GM12873 (cell line): ENCODE measurements at regions not wholly inside any gene's neighbourhood (a gene's known extent, or its start where the extent isn't known, plus 50 kb on each side); places are given as distances from the start of the nearest gene placed in this dataset.

Experiments used
- TF ChIP-seq, protein P1 (sequence below): IDR thresholded peaks from 2 replicates; pipeline ENCODE4 v1.5.1; 2012; ENCODE audit warnings: low read depth, mild to moderate bottlenecking, moderate library complexity, low read length, control low read depth; ENCODE audit not compliant: insufficient read depth; ENCODE audit errors: missing control alignments

DNA sequence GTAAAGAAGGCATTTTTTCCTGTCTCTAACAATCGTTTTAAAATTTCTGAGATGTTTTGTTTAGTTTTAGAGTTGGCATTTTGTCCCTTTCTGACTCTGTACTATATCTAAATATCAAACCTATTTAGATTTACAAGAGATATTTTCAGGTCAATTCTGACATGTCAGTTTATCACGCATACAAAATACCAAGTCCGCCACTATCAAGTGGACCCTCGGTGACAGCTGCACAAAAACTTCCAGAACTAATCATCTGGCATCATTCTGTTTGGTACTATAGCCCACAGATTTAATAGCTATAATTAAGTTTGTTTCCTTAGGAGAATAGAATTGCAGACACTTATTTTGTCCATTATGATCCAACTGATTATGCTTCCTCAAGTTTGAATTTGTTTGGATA, 1278.2 kb downstream of the CDH12 start:
- TF ChIP-seq, protein P1, sequence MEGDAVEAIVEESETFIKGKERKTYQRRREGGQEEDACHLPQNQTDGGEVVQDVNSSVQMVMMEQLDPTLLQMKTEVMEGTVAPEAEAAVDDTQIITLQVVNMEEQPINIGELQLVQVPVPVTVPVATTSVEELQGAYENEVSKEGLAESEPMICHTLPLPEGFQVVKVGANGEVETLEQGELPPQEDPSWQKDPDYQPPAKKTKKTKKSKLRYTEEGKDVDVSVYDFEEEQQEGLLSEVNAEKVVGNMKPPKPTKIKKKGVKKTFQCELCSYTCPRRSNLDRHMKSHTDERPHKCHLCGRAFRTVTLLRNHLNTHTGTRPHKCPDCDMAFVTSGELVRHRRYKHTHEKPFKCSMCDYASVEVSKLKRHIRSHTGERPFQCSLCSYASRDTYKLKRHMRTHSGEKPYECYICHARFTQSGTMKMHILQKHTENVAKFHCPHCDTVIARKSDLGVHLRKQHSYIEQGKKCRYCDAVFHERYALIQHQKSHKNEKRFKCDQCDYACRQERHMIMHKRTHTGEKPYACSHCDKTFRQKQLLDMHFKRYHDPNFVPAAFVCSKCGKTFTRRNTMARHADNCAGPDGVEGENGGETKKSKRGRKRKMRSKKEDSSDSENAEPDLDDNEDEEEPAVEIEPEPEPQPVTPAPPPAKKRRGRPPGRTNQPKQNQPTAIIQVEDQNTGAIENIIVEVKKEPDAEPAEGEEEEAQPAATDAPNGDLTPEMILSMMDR: no peak

DNA sequence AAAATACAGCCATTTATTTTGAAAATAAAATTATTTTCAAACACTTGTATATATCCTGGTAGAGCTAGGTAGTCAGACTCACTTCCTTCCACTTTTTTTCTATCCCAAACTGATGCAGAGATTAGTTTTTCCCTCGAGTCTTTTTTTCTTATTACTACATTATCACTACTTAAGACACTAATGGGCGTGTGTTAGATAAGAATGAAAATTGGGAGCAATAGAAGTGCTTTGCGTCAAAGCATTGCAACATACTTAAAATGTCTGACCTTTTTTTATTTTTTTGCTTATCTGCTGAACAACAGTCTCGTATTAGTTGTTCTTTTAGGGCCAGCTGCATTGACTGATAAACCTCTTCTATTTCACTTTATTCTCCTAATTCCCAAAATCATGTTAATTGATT, 1278.7 kb downstream of the CDH12 start:
- TF ChIP-seq, protein P1: no peak

DNA sequence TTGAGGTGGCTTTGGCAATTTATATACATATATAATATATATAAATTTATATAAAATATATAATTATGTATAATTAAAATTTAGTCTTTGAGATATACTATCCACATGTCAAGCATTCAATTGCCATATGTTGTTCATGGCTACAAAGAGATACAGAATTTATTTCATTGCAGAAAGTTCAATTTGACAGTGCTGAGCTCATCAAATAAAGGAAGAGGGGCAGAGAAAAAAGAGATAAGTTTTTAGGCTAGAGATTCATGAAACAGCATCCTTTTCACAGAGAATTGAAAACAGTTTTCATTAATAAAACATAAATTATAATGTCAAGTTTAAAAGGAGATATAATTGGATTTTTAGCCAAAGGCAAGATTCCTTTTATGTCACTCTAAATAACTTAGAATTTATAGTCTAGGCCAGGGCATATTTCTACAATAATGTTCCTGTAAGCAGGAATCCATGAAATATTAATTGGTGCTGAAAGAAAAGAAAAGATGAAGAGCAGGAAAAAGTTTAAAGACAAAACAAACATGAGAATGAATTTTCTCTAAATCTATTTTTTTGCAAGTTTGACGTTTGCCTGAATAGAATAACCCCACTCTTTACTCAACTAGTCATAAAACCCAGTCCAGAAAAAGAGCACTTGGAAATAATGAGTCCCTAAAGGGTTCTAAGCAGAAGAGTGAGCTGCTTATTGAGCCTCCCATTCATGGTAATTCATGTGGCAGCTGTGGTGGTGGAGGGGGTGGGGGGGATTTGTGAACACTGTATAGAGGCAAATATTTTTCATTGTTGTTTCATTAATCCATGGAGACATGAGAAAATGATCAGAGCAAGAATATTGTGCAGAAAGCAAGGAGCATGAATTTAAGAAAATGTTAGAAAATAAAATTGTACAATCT, 1279.5 kb downstream of the CDH12 start:
- TF ChIP-seq, protein P1: no peak

DNA sequence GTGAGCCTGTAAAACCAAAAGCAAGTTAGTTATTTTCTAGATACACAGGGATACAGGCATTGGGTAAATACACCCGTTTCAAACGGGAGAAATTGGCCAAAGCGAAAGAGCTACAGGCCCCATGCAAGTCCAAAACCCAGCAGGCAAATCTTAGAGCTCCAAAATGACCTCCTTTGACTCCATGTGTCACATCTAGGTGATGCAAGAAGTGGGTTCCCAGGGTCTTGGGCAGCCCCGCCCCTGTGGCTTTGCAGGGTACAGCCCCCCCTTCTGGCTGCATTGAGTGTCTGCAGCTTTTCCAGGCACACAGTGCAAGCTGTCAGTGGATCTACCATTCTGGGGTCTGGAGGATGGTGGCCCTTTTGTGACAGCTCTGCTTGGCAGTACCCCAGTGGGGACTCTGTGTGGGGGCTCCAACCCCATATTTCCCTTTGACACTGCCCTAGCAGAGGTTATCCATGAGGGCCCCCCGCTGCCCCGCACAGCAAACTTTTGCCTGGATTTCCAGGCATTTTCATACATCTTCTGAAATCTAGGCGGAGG, 1367.6 kb downstream of the CDH12 start:
- TF ChIP-seq, protein P1: peak; percentile 14

DNA sequence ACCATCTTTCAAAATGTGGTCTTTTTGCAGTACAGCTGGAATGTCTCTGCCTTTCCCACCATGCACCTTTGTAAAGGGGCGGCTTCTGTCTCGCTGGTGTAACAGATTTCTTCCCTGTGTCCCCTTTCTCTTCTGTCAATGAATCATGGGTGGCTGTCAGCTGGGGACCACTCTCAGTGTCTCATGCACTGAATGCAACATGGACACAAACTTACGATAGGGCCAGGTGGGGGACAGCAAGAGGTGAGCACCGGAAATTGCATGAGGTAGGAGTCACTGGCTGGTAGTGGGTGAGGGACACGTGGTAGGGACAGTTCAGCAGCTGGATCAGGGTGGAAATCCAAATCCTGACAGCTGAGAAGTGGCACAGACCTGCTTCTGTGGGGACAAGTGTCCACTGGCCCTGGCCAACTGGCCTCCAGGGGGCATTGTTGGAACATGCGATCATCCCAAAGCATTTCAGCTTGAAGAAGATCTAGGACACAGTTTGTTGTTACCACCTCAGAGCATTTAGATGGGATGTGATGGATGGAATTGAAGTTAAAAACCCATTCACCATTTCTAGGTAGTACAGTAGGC, 1383.5 kb downstream of the CDH12 start:
- TF ChIP-seq, protein P1: peak; percentile 19

DNA sequence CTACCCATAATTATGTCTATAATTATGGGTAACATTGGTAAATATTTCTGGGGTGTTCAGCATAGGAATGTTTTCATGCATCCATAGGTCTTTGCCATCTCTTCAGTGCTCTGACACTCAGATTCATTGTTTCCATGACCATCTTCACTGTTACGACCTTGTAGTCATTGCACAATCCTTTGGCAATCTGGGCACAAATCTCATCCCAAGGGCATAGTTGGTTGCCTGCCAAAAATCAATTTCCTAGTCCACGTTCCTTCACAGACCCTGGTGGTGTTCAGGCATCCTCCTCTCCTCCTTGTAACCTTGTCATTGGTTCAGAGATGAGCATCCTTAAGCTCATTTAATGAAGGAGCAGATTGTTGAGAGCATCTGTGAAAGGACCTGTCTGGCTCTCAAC, 1400.7 kb downstream of the CDH12 start:
- TF ChIP-seq, protein P1: no peak

DNA sequence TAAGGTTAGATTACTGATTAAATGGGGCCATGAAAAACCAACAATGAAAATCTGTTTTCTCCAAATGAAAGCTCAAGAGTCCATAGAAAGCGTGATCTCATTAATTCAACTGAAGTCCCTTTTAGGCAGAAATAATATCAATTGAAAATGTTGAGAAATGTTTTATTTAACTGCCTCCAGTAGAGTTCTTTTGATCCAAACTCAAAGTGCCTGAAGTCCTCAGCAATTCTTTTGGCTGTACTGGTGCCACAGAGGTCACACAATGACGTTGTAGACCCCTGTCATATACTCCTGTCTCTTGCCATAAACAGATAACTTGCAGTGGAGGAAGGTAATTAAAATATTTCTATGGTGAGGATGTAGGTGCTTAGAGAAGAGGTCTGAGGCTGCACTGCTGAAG, 1420.5 kb downstream of the CDH12 start:
- TF ChIP-seq, protein P1: no peak
